ENCODE measurements at regions not wholly inside any gene's neighbourhood (a gene's known extent, or its start where the extent isn't known, plus 50 kb on each side); places are given as distances from the start of the nearest gene placed in this dataset.

GRCh38 chr5:111839438-111839837, 82.4 kb upstream of the NREP start:
- Histone ChIP-seq H3K36me3 (no peaks in the 10 kb centered on the region), H3K9me3 (no peaks in the 10 kb centered on the region), H3K27me3 (no peaks in the 10 kb centered on the region), H3K4me3 (no peak overlapping the region), H3K4me1 (no peaks in the 10 kb centered on the region), H3K27ac (no peak overlapping the region)
- TF ChIP-seq POLR2A (IDR thresholded peaks at IDR 0.05) (no peak), CTCF (IDR thresholded peaks at IDR 0.05) (no peak)
- WGBS, 2 donors = 71 to 84% methylated on average over 3 of the region's 3 CpGs
- intact Hi-C loops (cut with DNase I) = no loop called here
- no peak for DNase-seq

- no peaks in the 10 kb centered on the region for H3K9me3 ChIP-seq
- H3K4me1 ChIP-seq = no peaks in the 10 kb centered on the region
- TF ChIP-seq POLR2A (IDR thresholded peaks at IDR 0.05) (no peak), CTCF (IDR thresholded peaks at IDR 0.05) (no peak)
- no peaks in the 10 kb centered on the region for H3K27me3 ChIP-seq
- H3K4me3 ChIP-seq = no peak overlapping the region
- intact Hi-C loops (cut with DNase I) = no loop called here
- DNase-seq = no peak
- no peaks in the 10 kb centered on the region for H3K36me3 ChIP-seq
- H3K27ac ChIP-seq = no peak overlapping the region
Observed at GRCh38 chr5:111836426-111836825, 79.4 kb upstream of the NREP start.

- no peak for DNase-seq
- 91 to 96% methylated on average over 2 of the region's 2 CpGs for WGBS, 2 donors
Observed at GRCh38 chr5:111834926-111835599, 78.1 kb upstream of the NREP start.

GRCh38 chr5:111830333-111830732, 73.3 kb upstream of the NREP start:
- Histone ChIP-seq H3K27ac (no peak overlapping the region), H3K4me3 (no peak overlapping the region), H3K36me3 (no peaks in the 10 kb centered on the region), H3K27me3 (no peaks in the 10 kb centered on the region), H3K4me1 (peaks cover 0 to 17% (median 0%) of the 10 kb centered on the region in 3 donors), H3K9me3 (no peaks in the 10 kb centered on the region)
- DNase-seq = no peak
- TF ChIP-seq POLR2A (IDR thresholded peaks at IDR 0.05) (no peak), CTCF (IDR thresholded peaks at IDR 0.05) (no peak)
- intact Hi-C loops (cut with DNase I) = no loop called here
- 30 to 47% methylated on average over 1 of the region's 1 CpG for WGBS, 2 donors

More at GRCh38 chr5:111834926-111835599, 78.1 kb upstream of the NREP start:
- Histone ChIP-seq H3K27me3 (no peaks in the 10 kb centered on the region), H3K27ac (no peak overlapping the region), H3K36me3 (no peaks in the 10 kb centered on the region), H3K4me1 (peaks cover 0 to 10% (median 0%) of the 10 kb centered on the region in 3 donors), H3K4me3 (no peak overlapping the region), H3K9me3 (no peaks in the 10 kb centered on the region)
- intact Hi-C loops (cut with DNase I) = no loop called here
- no peak for TF ChIP-seq CTCF (IDR thresholded peaks at IDR 0.05)
- no peak for TF ChIP-seq POLR2A (IDR thresholded peaks at IDR 0.05)

- Histone ChIP-seq H3K4me3 (no peak overlapping the region), H3K27ac (no peak overlapping the region), H3K27me3 (no peaks in the 10 kb centered on the region), H3K4me1 (peaks cover 0 to 17% (median 0%) of the 10 kb centered on the region in 3 donors), H3K36me3 (no peaks in the 10 kb centered on the region), H3K9me3 (no peaks in the 10 kb centered on the region)
- 17 to 36% methylated on average over 1 of the region's 1 CpG for WGBS, 2 donors
- intact Hi-C loops (cut with DNase I) = no loop called here
- no peak for DNase-seq
- TF ChIP-seq POLR2A (IDR thresholded peaks at IDR 0.05) (no peak), CTCF (IDR thresholded peaks at IDR 0.05) (no peak)
Observed at GRCh38 chr5:111829701-111830100, 72.7 kb upstream of the NREP start.

Data from esophagus squamous epithelium (tissue), 5 donors.